Astrocyte (in vitro differentiated cells and primary cell): ENCODE measurements at regions not wholly inside any gene's neighbourhood (a gene's known extent, or its start where the extent isn't known, plus 50 kb on each side); places are given as distances from the start of the nearest gene placed in this dataset.

Source experiments
- DNase-seq: peaks from one replicate; pipeline ENCODE4 v3.0.0-alpha.2; 2010; ENCODE audit warnings: low read depth
- FAIRE-seq: peaks from 2 replicates; lab custom pipeline; 2011; peaks lifted over from hg19 to GRCh38; lab: Jason Lieb, UNC
- H2AFZ ChIP-seq: 2 replicates; pipeline ENCODE4 v1.6.0; 2012; ENCODE audit warnings: low read depth, low read length, inconsistent platforms
- H3K27ac ChIP-seq: 2 replicates; pipeline ENCODE4 v1.5.1; 2011; ENCODE audit warnings: low read depth, low read length, inconsistent platforms
- H3K27me3 ChIP-seq: 2 replicates; pipeline ENCODE4 v1.6.0; 2011; ENCODE audit warnings: low read length, inconsistent platforms; ENCODE audit not compliant: insufficient read depth
- H3K36me3 ChIP-seq: 2 replicates; pipeline ENCODE4 v1.5.1; 2011; ENCODE audit warnings: low read length, inconsistent platforms; ENCODE audit not compliant: insufficient read depth
- H3K4me1 ChIP-seq: 2 replicates; pipeline ENCODE4 v1.5.1; 2011; ENCODE audit warnings: low read length, inconsistent platforms; ENCODE audit not compliant: insufficient read depth
- H3K4me2 ChIP-seq: 2 replicates; pipeline ENCODE4 v1.6.0; 2012; ENCODE audit warnings: low read length, inconsistent platforms
- H3K4me3 ChIP-seq: 2 replicates; pipeline ENCODE4 v1.5.1; 2011; ENCODE audit warnings: low read depth, mild to moderate bottlenecking, low read length, inconsistent platforms; ENCODE audit not compliant: insufficient read depth
- H3K79me2 ChIP-seq: 2 replicates; pipeline ENCODE4 v1.6.0; 2012; ENCODE audit warnings: mild to moderate bottlenecking, low read length, inconsistent platforms; ENCODE audit not compliant: insufficient read depth
- H3K9ac ChIP-seq: 2 replicates; pipeline ENCODE4 v1.6.0; 2012; ENCODE audit warnings: mild to moderate bottlenecking, low read length, inconsistent platforms
- H3K9me3 ChIP-seq: 2 replicates; pipeline ENCODE4 v1.5.1; 2012; ENCODE audit warnings: low read depth, mild to moderate bottlenecking, low read length, inconsistent platforms; ENCODE audit not compliant: insufficient read depth
- H4K20me1 ChIP-seq: 2 replicates; pipeline ENCODE4 v1.6.0; 2012; ENCODE audit warnings: low read length, inconsistent platforms; ENCODE audit not compliant: insufficient read depth
- H3K27ac Mint-ChIP-seq: one replicate; pipeline ENCODE4 v1.8.0; 2021; ENCODE audit warnings: mild to moderate bottlenecking, mixed read lengths; ENCODE audit not compliant: unreplicated experiment
- H3K27me3 Mint-ChIP-seq: one replicate; pipeline ENCODE4 v1.8.0; 2021; ENCODE audit warnings: low read depth, mixed read lengths; ENCODE audit not compliant: unreplicated experiment
- H3K36me3 Mint-ChIP-seq: one replicate; pipeline ENCODE4 v1.8.0; 2021; ENCODE audit warnings: low read depth, mixed read lengths; ENCODE audit not compliant: unreplicated experiment
- H3K4me1 Mint-ChIP-seq: one replicate; pipeline ENCODE4 v1.8.0; 2021; ENCODE audit warnings: low read depth, mixed read lengths; ENCODE audit not compliant: unreplicated experiment
- H3K4me3 Mint-ChIP-seq: one replicate; pipeline ENCODE4 v1.8.0; 2021; ENCODE audit warnings: mild to moderate bottlenecking, moderate library complexity, mixed read lengths; ENCODE audit not compliant: unreplicated experiment
- H3K9me3 Mint-ChIP-seq: one replicate; pipeline ENCODE4 v1.8.0; 2021; ENCODE audit warnings: mild to moderate bottlenecking, mixed read lengths; ENCODE audit not compliant: unreplicated experiment
- CTCF ChIP-seq: IDR thresholded peaks from 2 replicates; pipeline ENCODE4 v1.5.1; 2011; ENCODE audit warnings: low read depth, mild to moderate bottlenecking, inconsistent platforms, low read length, moderate library complexity; ENCODE audit not compliant: insufficient read depth
- EZH2 ChIP-seq: IDR thresholded peaks from 2 replicates; pipeline ENCODE4 v1.6.1; 2012; ENCODE audit warnings: mild to moderate bottlenecking, low read length, inconsistent platforms; ENCODE audit not compliant: insufficient read depth

DNA sequence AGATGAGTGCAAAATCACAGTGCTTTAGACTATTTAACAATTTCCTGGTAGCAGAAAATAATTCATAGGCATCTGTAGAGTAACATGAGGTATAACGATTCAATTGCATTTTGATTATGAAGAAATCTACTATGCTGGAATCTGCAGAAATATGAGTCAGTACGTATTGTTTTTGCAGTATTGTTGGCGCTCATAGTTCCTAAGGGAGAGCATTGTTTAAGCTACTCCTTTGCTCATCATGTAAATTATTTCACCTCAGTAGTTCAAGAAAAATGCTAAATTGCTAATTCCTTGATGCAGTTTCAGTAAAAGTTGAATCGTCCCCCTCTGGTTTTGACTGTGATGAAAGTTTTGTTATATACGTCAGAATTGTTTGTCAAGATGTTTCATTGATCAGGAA lies 458.4 kb downstream of the HINT1 start:
- H3K4me1 Mint-ChIP-seq, result peaks cover 26% of the 10 kb centered on the region
- Histone ChIP-seq H3K9ac (no peak overlapping the region), H3K27ac (no peak overlapping the region), H3K27me3 (no peaks in the 10 kb centered on the region), H4K20me1 (no peaks in the 10 kb centered on the region), H3K4me2 (no peak overlapping the region), H3K9me3 (no peaks in the 10 kb centered on the region), H2AFZ (peak overlapping the region; percentile 37), H3K79me2 (no peaks in the 10 kb centered on the region), H3K4me3 (no peak overlapping the region), H3K36me3 (no peaks in the 10 kb centered on the region), H3K4me1 (peaks cover 13% of the 10 kb centered on the region)
- H3K27me3 Mint-ChIP-seq, result no peaks in the 10 kb centered on the region
- no peak for FAIRE-seq
- no peak overlapping the region for H3K4me3 Mint-ChIP-seq
- H3K9me3 Mint-ChIP-seq, result peaks cover 12% of the 10 kb centered on the region
- no peaks in the 10 kb centered on the region for H3K36me3 Mint-ChIP-seq
- no peak for TF ChIP-seq EZH2
- no peak for TF ChIP-seq CTCF
- no peak overlapping the region for H3K27ac Mint-ChIP-seq
- DNase-seq, result no peak

GRCh38 chr5:130705368-130705767 lies 459.7 kb downstream of the HINT1 start:
- Histone ChIP-seq H3K36me3 (no peaks in the 10 kb centered on the region), H3K9ac (no peak overlapping the region), H2AFZ (no peak overlapping the region), H3K9me3 (no peaks in the 10 kb centered on the region), H3K4me2 (no peak overlapping the region), H3K4me3 (no peak overlapping the region), H3K4me1 (peaks cover 5% of the 10 kb centered on the region), H3K79me2 (no peaks in the 10 kb centered on the region), H3K27me3 (no peaks in the 10 kb centered on the region), H3K27ac (no peak overlapping the region), H4K20me1 (no peaks in the 10 kb centered on the region)
- TF ChIP-seq EZH2 (no peak), CTCF (no peak)
- H3K4me1 Mint-ChIP-seq, result peaks cover 20% of the 10 kb centered on the region
- no peak overlapping the region for H3K4me3 Mint-ChIP-seq
- DNase-seq, result no peak
- H3K36me3 Mint-ChIP-seq, result no peaks in the 10 kb centered on the region
- H3K9me3 Mint-ChIP-seq, result peaks cover 12% of the 10 kb centered on the region
- H3K27ac Mint-ChIP-seq, result no peak overlapping the region
- H3K27me3 Mint-ChIP-seq, result no peaks in the 10 kb centered on the region
- FAIRE-seq, result no peak

DNA sequence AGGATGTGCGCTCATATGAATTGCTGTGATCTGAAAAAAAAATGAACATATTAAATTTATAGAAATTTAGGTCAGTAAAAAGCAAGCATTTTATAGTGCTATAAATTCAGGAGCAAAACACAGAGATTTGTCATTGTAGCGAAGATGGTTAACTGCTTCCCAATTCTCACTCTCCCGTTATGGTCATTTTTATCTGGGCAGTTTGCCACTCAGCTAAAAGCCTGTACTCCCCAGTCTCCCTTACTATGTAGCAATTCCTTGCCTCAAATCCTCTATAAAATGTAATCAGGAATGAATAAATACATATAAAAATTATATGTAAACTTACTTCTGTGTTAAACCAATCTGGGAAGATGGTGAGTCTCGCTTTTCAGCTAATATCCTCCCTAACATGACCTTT lies 471.5 kb downstream of the HINT1 start:
- no peak overlapping the region for H3K27ac Mint-ChIP-seq
- Histone ChIP-seq H3K4me1 (no peaks in the 10 kb centered on the region), H3K4me3 (no peak overlapping the region), H3K9me3 (no peaks in the 10 kb centered on the region), H2AFZ (no peak overlapping the region), H3K27ac (no peak overlapping the region), H3K79me2 (no peaks in the 10 kb centered on the region), H3K36me3 (no peaks in the 10 kb centered on the region), H3K4me2 (no peak overlapping the region), H3K27me3 (no peaks in the 10 kb centered on the region), H3K9ac (no peak overlapping the region), H4K20me1 (no peaks in the 10 kb centered on the region)
- no peak overlapping the region for H3K4me3 Mint-ChIP-seq
- H3K27me3 Mint-ChIP-seq, result no peaks in the 10 kb centered on the region
- no peaks in the 10 kb centered on the region for H3K4me1 Mint-ChIP-seq
- DNase-seq (no peak), FAIRE-seq (no peak)
- H3K36me3 Mint-ChIP-seq, result no peaks in the 10 kb centered on the region
- TF ChIP-seq CTCF, result no peak
- no peak for TF ChIP-seq EZH2
- H3K9me3 Mint-ChIP-seq, result no peaks in the 10 kb centered on the region
